ENCODE measurements at regions not wholly inside any gene's neighbourhood (a gene's known extent, or its start where the extent isn't known, plus 50 kb on each side); places are given as distances from the start of the nearest gene placed in this dataset.
"Not testable (repeated sequence)": the region's sequence is repeated elsewhere in the genome, so short reads cannot be mapped to it uniquely, and the experiment has no call there.

DNA sequence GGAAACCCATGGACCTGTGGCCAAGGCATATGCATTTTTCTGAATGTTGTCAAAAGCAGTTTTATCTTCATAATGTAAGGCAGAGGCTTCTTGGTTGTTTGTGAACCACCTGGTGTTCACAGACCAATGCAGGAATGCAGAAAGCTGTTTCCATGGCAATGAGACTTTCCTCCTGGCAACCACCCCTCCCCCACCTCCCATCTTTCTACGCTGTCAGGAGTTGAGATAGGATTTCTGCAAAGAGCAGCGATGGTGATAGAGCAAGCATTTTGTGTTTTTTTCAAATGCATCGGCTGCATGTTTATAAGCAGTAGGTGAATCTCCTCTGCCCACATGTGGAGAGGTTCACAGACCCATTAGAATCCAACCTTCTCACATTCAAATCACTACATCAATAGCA is 114.1 kb upstream of the SMLR1 start:
- H3K27me3 Mint-ChIP-seq (ENCODE audit: low read depth), result no peaks in the 10 kb centered on the region
- peaks cover 9% of the 10 kb centered on the region for H3K9me3 Mint-ChIP-seq
- peaks cover 2% of the 10 kb centered on the region for H3K36me3 Mint-ChIP-seq (ENCODE audit: low read depth)
- intact Hi-C loops (cut with micrococcal nuclease), result no loop called here
- no peak overlapping the region for H3K4me3 Mint-ChIP-seq (ENCODE audit: low read depth)
- peaks cover 16% of the 10 kb centered on the region for H3K4me1 Mint-ChIP-seq (ENCODE audit: low read depth)
- no peak overlapping the region for H3K27ac Mint-ChIP-seq
- DNase-seq (ENCODE audit: low spot score), result no peak

GRCh38 chr6:130715058-130715457 is 112.1 kb upstream of the SMLR1 start:
- no peaks in the 10 kb centered on the region for H3K27me3 Mint-ChIP-seq (ENCODE audit: low read depth)
- H3K4me3 Mint-ChIP-seq (ENCODE audit: low read depth), result no peak overlapping the region
- peaks cover 13% of the 10 kb centered on the region for H3K4me1 Mint-ChIP-seq (ENCODE audit: low read depth)
- H3K9me3 Mint-ChIP-seq, result peaks cover 19% of the 10 kb centered on the region
- intact Hi-C loops (cut with micrococcal nuclease), result no loop called here
- no peak for DNase-seq (ENCODE audit: low spot score)
- H3K27ac Mint-ChIP-seq, result no peak overlapping the region
- peaks cover 13% of the 10 kb centered on the region for H3K36me3 Mint-ChIP-seq (ENCODE audit: low read depth)

- intact Hi-C loops (cut with micrococcal nuclease), result no loop called here
- peaks cover 19% of the 10 kb centered on the region for H3K9me3 Mint-ChIP-seq
- no peaks in the 10 kb centered on the region for H3K27me3 Mint-ChIP-seq (ENCODE audit: low read depth)
- H3K4me3 Mint-ChIP-seq (ENCODE audit: low read depth), result no peak overlapping the region
- peaks cover 13% of the 10 kb centered on the region for H3K36me3 Mint-ChIP-seq (ENCODE audit: low read depth)
- H3K27ac Mint-ChIP-seq, result no peak overlapping the region
- no peak for DNase-seq (ENCODE audit: low spot score)
- peaks cover 13% of the 10 kb centered on the region for H3K4me1 Mint-ChIP-seq (ENCODE audit: low read depth)
These were observed 110.7 kb upstream of the SMLR1 start for GRCh38 chr6:130716466-130716865.

DNA sequence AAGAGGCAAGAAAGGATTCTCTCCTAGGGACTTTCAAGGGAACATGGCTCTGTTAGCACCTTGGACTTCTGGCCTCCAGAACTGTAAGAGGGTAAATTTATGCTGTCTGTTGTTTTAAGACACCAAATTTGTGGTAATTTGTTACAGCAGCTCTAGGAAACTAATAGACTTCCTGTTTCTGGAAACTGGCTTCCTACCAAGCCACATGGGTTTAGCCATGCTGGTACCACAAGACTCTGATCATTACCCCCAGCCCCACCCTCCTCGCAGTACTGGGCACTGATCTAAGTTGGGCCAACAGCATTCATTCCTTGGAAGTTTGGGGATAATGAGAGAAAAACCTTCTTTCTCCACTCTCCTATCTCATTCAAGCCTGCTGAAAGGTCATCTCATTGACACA is 109.5 kb upstream of the SMLR1 start:
- H3K9me3 Mint-ChIP-seq, result peaks cover 19% of the 10 kb centered on the region
- H3K27me3 Mint-ChIP-seq (ENCODE audit: low read depth), result no peaks in the 10 kb centered on the region
- H3K4me3 Mint-ChIP-seq (ENCODE audit: low read depth), result no peak overlapping the region
- H3K36me3 Mint-ChIP-seq (ENCODE audit: low read depth), result peaks cover 13% of the 10 kb centered on the region
- intact Hi-C loops (cut with micrococcal nuclease), result no loop called here
- DNase-seq (ENCODE audit: low spot score), result no peak
- no peak overlapping the region for H3K27ac Mint-ChIP-seq
- peaks cover 13% of the 10 kb centered on the region for H3K4me1 Mint-ChIP-seq (ENCODE audit: low read depth)

- intact Hi-C loops (cut with micrococcal nuclease), result no loop called here
- no peaks in the 10 kb centered on the region for H3K27me3 Mint-ChIP-seq (ENCODE audit: low read depth)
- H3K4me3 Mint-ChIP-seq (ENCODE audit: low read depth), result no peak overlapping the region
- DNase-seq (ENCODE audit: low spot score), result no peak
- H3K9me3 Mint-ChIP-seq, result peaks cover 19% of the 10 kb centered on the region
- H3K4me1 Mint-ChIP-seq (ENCODE audit: low read depth), result peaks cover 23% of the 10 kb centered on the region
- H3K36me3 Mint-ChIP-seq (ENCODE audit: low read depth), result peaks cover 13% of the 10 kb centered on the region
- no peak overlapping the region for H3K27ac Mint-ChIP-seq
These were observed 107.0 kb upstream of the SMLR1 start for GRCh38 chr6:130720076-130720715.

DNA sequence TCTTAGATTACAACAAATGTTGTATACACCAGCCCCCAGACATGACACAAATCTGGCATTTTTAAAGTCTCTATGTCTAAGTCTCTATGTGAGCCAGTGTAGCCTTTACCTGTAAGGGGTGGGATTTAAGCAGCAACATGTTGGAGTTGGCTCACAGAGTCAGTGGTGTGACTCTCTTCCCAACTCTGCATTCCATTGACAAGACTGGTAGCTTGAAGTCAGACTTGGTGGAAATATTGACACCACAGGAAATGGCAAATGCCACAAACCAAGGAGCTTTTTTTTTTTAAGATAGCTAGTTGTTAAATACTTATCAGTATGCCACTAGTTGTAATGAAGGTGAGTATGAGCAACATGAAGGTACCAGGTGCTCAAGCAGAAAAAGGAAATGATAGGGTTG is 103.1 kb upstream of the SMLR1 start:
- no peak for DNase-seq (ENCODE audit: low spot score)

DNA sequence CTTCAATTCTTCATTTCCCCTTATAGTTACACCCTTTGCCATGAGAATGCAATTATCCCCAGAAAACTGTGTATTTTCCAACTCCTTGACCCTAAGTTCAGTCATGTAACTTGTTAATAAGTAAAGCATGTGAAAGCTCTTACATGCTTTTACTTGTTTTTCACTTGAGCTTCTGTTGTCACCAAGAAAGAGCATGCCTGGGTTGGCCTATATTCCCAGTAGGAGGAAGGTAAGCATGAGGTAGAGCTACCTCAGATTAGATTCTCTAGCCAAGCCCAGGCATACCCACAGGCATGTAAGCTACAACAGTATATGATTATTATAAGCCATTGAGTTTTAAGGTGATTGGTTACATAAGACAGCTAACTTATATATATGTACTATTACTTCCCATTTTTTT is 101.7 kb upstream of the SMLR1 start:
- intact Hi-C loops (cut with micrococcal nuclease), result no loop called here

More for the DNA sequence above, 103.1 kb upstream of the SMLR1 start:
- H3K4me3 Mint-ChIP-seq (ENCODE audit: low read depth), result no peak overlapping the region
- peaks cover 3% of the 10 kb centered on the region for H3K36me3 Mint-ChIP-seq (ENCODE audit: low read depth)
- no peaks in the 10 kb centered on the region for H3K27me3 Mint-ChIP-seq (ENCODE audit: low read depth)
- H3K9me3 Mint-ChIP-seq, result peaks cover 7% of the 10 kb centered on the region
- no peak overlapping the region for H3K27ac Mint-ChIP-seq
- intact Hi-C loops (cut with micrococcal nuclease), result no loop called here
- H3K4me1 Mint-ChIP-seq (ENCODE audit: low read depth), result peaks cover 11% of the 10 kb centered on the region

GRCh38 chr6:130728064-130728463 is 99.1 kb upstream of the SMLR1 start:
- H3K4me1 Mint-ChIP-seq (ENCODE audit: low read depth), result peaks cover 21% of the 10 kb centered on the region
- intact Hi-C loops (cut with micrococcal nuclease); H3K36me3 Mint-ChIP-seq (ENCODE audit: low read depth); H3K27me3 Mint-ChIP-seq (ENCODE audit: low read depth); H3K9me3 Mint-ChIP-seq; H3K4me3 Mint-ChIP-seq (ENCODE audit: low read depth); H3K27ac Mint-ChIP-seq; DNase-seq (ENCODE audit: low spot score): not testable (repeated sequence)

More for the DNA sequence above, 101.7 kb upstream of the SMLR1 start:
- Mint-ChIP-seq H3K4me1 (ENCODE audit: low read depth) (peaks cover 12% of the 10 kb centered on the region), H3K27me3 (ENCODE audit: low read depth) (no peaks in the 10 kb centered on the region), H3K4me3 (ENCODE audit: low read depth) (no peak overlapping the region), H3K36me3 (ENCODE audit: low read depth) (no peaks in the 10 kb centered on the region), H3K9me3 (peaks cover 7% of the 10 kb centered on the region), H3K27ac (no peak overlapping the region)
- no peak for DNase-seq (ENCODE audit: low spot score)

DNA sequence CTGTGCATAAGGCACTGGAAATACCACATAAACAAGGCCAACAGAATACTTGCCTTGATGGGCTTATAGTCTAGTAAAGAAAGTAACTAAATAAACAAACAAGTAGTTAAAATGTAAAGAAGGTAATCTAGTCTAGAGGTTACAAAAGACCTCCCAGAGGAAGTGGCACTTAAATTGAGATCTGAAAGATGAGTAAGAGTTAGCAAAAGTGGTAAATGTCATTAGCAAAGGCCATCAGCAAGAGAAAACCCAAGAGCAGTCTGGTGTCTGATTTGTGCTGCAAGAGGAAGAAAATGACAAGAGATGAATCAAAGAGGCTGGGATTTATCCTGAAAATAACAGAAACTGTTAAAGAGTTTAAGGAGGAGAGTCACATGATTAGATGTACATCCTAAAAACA is 96.6 kb upstream of the SMLR1 start:
- Mint-ChIP-seq H3K4me1 (ENCODE audit: low read depth) (peaks cover 10% of the 10 kb centered on the region), H3K4me3 (ENCODE audit: low read depth) (no peak overlapping the region), H3K27me3 (ENCODE audit: low read depth) (peaks cover 3% of the 10 kb centered on the region), H3K9me3 (peaks cover 7% of the 10 kb centered on the region), H3K27ac (no peak overlapping the region), H3K36me3 (ENCODE audit: low read depth) (no peaks in the 10 kb centered on the region)
- intact Hi-C loops (cut with micrococcal nuclease), result no loop called here
- no peak for DNase-seq (ENCODE audit: low spot score)

GRCh38 chr6:130734161-130734560 is 93.0 kb upstream of the SMLR1 start:
- Mint-ChIP-seq H3K9me3 (peaks cover 2% of the 10 kb centered on the region), H3K36me3 (ENCODE audit: low read depth) (no peaks in the 10 kb centered on the region), H3K4me3 (ENCODE audit: low read depth) (no peak overlapping the region), H3K27ac (no peak overlapping the region), H3K4me1 (ENCODE audit: low read depth) (peaks cover 10% of the 10 kb centered on the region), H3K27me3 (ENCODE audit: low read depth) (peaks cover 3% of the 10 kb centered on the region)
- no peak for DNase-seq (ENCODE audit: low spot score)
- intact Hi-C loops (cut with micrococcal nuclease), result no loop called here

GRCh38 chr6:130740308-130740707 is 86.9 kb upstream of the SMLR1 start:
- no peak for DNase-seq (ENCODE audit: low spot score)
- Mint-ChIP-seq H3K4me3 (ENCODE audit: low read depth) (no peak overlapping the region), H3K9me3 (no peaks in the 10 kb centered on the region), H3K4me1 (ENCODE audit: low read depth) (peaks cover 2% of the 10 kb centered on the region), H3K27me3 (ENCODE audit: low read depth) (peaks cover 4% of the 10 kb centered on the region), H3K27ac (no peak overlapping the region), H3K36me3 (ENCODE audit: low read depth) (no peaks in the 10 kb centered on the region)
- intact Hi-C loops (cut with micrococcal nuclease), result no loop called here

DNA sequence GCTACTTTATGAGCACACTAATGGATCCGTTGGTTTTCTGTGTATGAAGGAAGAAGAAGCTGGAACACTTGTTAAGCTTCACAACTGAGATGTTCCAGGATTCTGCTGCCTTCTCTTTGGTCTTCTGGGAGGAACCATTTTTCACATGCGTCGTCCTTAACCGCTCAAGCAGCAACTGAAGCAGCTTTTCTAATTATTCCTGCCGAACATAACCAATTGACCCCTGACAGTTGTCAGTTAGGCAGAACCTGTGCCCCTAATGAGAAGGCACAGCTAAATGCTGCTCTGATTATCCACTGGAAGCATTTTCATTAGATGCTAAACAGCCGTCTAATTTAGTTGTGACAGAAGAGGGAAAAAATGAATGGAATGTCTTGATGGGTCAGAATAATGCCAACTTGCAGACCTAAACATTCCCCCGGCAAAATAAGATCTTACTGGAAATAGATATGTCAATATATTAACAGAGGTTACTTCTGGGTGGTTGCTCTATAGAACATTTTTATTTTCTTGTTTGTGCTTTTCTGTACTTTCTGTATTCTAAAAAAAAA is 85.0 kb upstream of the SMLR1 start:
- Mint-ChIP-seq H3K9me3 (no peaks in the 10 kb centered on the region), H3K27ac (no peak overlapping the region), H3K4me3 (ENCODE audit: low read depth) (no peak overlapping the region), H3K36me3 (ENCODE audit: low read depth) (no peaks in the 10 kb centered on the region), H3K4me1 (ENCODE audit: low read depth) (peaks cover 2% of the 10 kb centered on the region), H3K27me3 (ENCODE audit: low read depth) (peaks cover 4% of the 10 kb centered on the region)
- DNase-seq (ENCODE audit: low spot score), result no peak
- intact Hi-C loops (cut with micrococcal nuclease), result no loop called here

DNA sequence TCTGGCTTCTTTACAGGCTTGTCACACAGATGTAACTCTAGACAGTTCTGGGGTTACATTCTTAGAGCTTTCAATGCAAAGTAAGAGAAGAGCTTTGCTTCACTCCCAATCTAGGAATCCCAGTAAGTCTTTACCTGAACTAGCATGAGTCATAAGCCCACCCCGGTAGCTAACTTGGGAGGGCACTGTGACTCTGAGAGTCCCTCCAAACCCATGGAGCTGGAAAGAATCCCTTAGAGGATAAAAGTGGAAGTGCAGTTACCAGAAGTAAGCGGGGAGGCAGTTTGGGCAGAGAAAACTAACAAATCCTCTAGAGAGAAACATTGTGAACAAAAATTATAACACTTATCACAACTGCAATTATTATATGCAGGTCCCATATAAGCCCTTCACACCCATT is 84.0 kb upstream of the SMLR1 start:
- Mint-ChIP-seq H3K36me3 (ENCODE audit: low read depth) (no peaks in the 10 kb centered on the region), H3K4me1 (ENCODE audit: low read depth) (peaks cover 2% of the 10 kb centered on the region), H3K27ac (no peak overlapping the region), H3K4me3 (ENCODE audit: low read depth) (no peak overlapping the region), H3K9me3 (no peaks in the 10 kb centered on the region), H3K27me3 (ENCODE audit: low read depth) (peaks cover 4% of the 10 kb centered on the region)
- intact Hi-C loops (cut with micrococcal nuclease), result no loop called here
- DNase-seq (ENCODE audit: low spot score), result no peak

Measured in activated T-helper 2 cell treated with anti-CD3 and anti-CD28 coated beads, Interferon-gamma antibody, Interleukin-2, Interleukin-4, amounts not matched to agents 10 μg/mL and 5 μg/mL and 100 μg/mL, durations not matched to agents 14 hours and 24 hours and 36 hours (primary cell).